VCaP (cell line): ENCODE measurements at regions not wholly inside any gene's neighbourhood (a gene's known extent, or its start where the extent isn't known, plus 50 kb on each side); places are given as distances from the start of the nearest gene placed in this dataset.
"Not testable (repeated sequence)": the region's sequence is repeated elsewhere in the genome, so short reads cannot be mapped to it uniquely, and the experiment has no call there.

Experiments used
- H3K27ac ChIP-seq: fragments of 450-650 bp; 2 replicates; pipeline ENCODE4 v1.5.1; 2017
- TF ChIP-seq, protein P1 (sequence below): fragments of 450-650 bp; conservative IDR thresholded peaks from 2 replicates; pipeline ENCODE4 v1.5.1; 2017; ENCODE audit warnings: mild to moderate bottlenecking, moderate library complexity

DNA sequence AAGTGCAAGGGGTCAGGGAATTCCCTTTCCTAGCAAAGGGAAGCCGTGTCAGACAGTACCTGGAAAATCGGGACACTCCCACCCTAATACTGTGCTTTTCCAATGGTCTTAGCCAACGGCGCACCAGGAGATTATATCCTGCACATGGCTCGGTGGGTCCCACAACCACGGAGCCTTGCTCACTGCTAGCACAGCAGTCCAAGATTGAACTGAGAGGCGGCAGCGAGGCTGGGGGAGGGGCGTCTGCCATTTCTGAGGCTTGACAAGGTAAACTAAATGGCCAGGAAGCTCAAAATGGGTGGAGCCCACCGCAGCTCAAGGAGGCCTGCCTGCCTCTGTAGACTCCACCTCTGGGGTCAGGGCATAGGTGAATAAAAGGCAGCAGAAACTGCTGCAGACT lies 76.5 kb upstream of the LINC00632 start:
- H3K27ac ChIP-seq: not testable (repeated sequence)

DNA sequence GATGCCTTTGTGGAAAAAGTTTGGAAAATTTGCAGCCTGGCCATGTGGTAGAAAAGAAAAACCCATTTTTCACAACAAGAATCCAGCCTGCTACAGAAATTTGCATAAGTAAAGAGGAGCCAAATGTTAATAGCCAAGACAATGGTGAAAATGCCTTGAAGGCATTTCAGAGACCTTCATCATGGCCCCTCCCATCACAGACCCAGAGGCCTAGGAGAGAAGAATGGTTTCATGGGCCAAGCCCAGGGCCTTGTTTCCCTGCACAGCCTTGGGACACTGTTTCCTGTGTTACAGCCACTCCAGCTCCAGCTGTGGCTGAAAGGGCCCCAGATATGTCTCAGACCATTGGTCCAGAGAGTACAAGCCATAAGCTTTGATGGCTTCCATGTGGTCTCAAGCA lies 101.4 kb upstream of the LINC00632 start:
- H3K27ac ChIP-seq: no peak overlapping the region
- TF ChIP-seq, protein P1, sequence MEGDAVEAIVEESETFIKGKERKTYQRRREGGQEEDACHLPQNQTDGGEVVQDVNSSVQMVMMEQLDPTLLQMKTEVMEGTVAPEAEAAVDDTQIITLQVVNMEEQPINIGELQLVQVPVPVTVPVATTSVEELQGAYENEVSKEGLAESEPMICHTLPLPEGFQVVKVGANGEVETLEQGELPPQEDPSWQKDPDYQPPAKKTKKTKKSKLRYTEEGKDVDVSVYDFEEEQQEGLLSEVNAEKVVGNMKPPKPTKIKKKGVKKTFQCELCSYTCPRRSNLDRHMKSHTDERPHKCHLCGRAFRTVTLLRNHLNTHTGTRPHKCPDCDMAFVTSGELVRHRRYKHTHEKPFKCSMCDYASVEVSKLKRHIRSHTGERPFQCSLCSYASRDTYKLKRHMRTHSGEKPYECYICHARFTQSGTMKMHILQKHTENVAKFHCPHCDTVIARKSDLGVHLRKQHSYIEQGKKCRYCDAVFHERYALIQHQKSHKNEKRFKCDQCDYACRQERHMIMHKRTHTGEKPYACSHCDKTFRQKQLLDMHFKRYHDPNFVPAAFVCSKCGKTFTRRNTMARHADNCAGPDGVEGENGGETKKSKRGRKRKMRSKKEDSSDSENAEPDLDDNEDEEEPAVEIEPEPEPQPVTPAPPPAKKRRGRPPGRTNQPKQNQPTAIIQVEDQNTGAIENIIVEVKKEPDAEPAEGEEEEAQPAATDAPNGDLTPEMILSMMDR: no peak

DNA sequence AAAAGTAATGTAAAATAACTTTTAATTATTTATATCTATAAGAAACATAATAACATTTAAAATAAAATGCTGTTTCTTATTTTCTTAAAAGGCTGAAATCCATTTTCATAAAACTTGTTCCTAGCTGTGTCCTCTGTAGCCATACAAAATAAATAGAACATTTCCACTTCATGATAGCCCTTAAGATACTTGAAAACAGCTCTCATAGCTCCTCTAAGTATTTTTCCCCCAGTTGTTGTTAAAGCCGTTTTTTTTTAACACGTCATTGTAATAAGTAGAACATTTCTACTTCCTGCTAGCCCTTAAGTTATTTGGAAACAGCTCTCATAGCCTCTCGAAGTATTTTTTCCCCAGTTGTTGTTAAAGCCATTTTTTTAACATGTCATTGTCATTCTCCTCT lies 97.3 kb upstream of the SOX3 start:
- H3K27ac ChIP-seq: no peak overlapping the region
- TF ChIP-seq, protein P1: no peak

DNA sequence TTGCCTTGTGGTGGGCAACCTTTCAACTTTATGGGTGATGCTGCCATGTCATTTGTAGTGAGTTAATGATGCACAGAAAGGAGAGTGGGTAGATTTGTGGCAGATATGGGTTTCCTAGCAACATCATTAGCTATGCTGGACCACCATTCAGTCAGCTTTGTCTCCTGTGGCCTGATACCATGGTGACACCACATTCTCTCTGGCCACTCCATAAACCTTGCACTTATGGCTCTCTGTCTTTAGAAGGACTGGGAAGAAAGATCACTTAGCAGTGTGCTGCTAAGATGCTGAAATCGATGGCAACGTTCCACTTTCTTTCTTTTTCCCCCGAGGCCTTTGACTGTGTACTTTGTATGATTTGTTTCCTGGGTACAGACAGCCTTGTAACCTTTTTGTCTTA lies 95.0 kb upstream of the SOX3 start:
- TF ChIP-seq, protein P1: no peak
- H3K27ac ChIP-seq: no peak overlapping the region

DNA sequence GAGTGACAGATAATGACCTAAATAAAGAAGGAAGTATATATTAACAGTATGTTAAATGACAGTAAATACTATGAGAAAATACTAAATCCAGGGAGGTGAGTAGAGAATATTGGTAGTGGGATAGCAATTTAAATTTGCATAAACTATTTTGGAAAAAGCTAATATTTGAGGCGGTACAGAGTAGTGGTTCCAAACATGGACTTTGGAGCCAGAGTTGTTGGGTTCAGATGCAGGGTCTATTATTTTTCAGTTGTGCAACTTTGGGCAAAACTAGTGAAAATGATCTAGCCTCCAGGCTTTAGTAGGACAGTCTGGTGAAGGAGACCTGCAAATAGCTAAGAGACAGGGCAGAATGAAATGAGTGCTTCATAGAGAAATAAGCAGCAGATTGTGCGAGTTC lies 84.8 kb upstream of the SOX3 start:
- TF ChIP-seq, protein P1: no peak
- no peak overlapping the region for H3K27ac ChIP-seq

DNA sequence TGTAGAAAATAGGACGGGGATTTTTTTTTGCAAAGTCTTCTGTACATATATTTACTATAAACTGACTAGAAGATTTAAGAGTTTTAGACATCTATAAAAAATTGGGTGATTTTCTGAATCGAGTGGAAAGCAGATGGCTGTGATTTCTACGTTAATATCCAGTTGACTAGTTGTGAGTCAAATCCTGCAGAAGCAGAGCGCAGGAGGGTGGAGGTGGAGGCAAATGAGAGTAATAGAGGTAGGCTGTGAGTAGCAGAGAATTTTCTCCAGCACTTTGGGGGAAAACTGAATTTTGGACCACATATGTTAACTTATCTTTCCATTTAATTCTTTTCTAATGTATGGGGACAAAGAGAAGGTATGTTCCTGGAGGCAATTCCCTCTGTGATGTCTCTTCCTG lies 82.1 kb upstream of the SOX3 start:
- no peak overlapping the region for H3K27ac ChIP-seq
- TF ChIP-seq, protein P1: no peak

DNA sequence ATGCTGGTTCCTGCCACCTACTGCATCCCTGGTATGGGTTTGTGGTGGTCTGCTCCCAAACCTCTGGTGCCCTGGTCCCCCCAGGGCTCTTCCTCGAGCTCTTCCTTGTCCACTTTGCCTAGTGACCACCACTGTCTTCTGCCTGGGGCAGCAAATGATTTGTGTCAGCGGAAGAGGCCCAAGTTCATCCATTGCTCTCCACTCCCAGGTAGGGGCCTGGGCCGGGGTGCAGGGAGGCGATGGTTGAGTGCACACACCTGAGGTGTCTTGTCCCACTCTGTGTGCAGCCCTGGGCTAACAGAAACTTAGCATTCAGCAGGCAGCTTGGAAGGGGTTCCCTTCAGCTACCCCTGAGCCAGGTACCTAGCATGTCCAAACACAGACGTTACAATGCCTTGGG lies 75.6 kb upstream of the SOX3 start:
- TF ChIP-seq, protein P1: no peak
- no peak overlapping the region for H3K27ac ChIP-seq

DNA sequence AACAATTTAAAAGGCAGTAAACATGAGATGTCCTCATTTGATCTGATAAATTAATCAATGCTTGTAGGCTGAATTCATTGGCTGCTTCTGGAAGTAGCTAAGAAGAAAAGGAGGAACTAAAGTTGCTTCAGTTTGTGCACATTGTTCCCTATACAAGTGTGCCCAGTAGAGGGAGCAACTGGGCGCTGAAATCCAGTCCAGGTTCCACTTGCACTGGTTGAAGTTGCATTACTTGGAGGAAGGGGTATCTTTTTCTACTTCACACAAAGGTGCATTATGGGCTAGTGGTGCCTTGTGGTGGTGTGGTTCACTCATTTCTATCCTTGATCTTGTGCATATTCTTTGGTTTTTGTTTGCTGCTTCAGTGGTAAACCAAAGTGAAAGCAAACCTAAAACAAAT lies 67.9 kb upstream of the SOX3 start:
- no peak overlapping the region for H3K27ac ChIP-seq
- TF ChIP-seq, protein P1: peak; percentile 84
